ENCODE measurements at regions not wholly inside any gene's neighbourhood (a gene's known extent, or its start where the extent isn't known, plus 50 kb on each side); places are given as distances from the start of the nearest gene placed in this dataset.

GRCh38 chr15:69887553-69887952 lies 210.2 kb downstream of the TLE3 start:
- no peak for DNase-seq (ENCODE audit: low read depth, low spot score)

- DNase-seq (ENCODE audit: low read depth, low spot score): no peak
These were observed 209.3 kb downstream of the TLE3 start for GRCh38 chr15:69888406-69888805.

DNA sequence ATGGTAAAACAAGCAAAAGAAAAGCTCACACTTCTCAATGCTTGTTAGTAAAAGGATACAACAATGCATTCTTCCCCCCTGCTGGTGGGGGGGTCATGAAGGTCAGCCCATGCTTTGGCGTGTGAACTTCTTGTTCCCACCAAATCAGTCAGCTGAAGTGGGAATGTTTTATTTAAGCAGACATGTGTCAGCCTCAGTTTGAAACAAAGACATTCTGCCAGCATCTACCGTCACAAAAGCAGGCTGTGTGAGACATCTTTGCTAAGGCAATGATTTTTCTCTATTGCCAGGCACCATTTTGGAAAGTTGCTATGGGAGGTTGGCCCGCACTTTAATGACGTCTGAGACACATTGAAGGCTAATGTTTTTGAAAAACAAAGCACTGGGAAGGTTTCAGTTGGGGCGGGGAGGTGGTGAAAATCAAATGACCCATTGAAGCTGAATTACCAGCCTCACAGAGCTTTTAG lies 206.6 kb downstream of the TLE3 start:
- no peak for DNase-seq (ENCODE audit: low read depth, low spot score)

- DNase-seq (ENCODE audit: low read depth, low spot score): no peak
These were observed 206.1 kb downstream of the TLE3 start for GRCh38 chr15:69891606-69892005.

DNA sequence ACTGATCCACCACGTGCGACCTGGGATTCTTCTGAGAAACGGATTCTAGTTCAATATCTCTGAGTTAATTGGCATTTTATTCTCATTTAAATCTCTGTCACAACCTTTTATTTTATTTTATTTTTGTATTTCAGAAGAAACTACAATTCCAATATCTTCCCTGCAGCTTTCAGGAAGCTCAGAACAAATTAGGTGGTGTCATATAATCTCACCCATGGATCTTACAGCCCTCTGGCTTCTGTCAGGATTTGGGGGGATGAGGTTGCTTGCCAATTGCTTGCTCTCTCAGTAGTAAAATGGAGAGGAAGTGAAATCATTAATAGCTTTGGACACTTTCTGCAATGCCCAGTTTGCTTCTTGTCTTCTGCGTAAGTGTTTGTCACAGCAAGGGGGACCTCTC lies 205.4 kb downstream of the TLE3 start:
- no peak for DNase-seq (ENCODE audit: low read depth, low spot score)

- no peak for DNase-seq (ENCODE audit: low read depth, low spot score)
These were observed 204.6 kb downstream of the TLE3 start for GRCh38 chr15:69893086-69893485.

GRCh38 chr15:69893863-69894262 lies 203.9 kb downstream of the TLE3 start:
- DNase-seq (ENCODE audit: low read depth, low spot score): no peak

GRCh38 chr15:69895202-69895601 lies 202.5 kb downstream of the TLE3 start:
- no peak for DNase-seq (ENCODE audit: low read depth, low spot score)

DNA sequence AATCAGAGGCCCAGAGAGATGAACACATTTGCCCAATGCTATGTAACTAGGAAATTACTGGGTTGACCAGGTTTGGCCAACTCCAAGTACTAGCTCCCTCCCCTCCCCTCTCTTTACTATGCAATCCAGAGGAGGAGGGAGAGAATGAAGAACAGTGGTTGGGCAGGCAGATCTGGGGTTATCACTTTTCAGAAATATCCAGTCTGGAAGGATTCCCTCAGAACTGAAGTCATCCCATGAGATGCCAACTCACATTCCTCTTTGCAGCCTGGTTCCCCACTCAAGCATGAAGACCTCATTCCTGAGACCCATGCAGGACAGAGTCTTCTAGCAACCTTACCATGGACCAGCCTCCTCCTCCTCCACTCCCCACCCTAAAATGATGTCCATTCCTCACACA lies 201.1 kb downstream of the TLE3 start:
- no peak for DNase-seq (ENCODE audit: low read depth, low spot score)

DNA sequence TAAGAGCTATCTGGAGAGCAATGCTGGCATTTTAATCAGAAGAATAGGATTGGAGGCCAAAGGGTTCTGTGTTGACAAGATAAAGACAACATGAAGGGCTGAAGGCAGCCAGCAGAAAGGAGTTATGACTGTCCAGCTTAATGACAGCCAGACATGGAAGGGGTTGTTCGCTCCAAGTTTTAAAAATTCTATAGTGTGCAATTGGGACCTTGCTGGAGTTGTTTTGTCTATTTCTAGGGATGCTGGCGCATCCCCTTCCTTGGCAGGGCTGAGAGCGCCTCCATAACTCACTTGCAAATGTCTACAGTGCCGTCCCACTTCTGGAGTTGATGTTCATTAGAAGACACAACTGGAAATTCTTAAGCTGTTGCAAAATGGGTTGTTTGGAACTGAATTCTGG lies 200.7 kb downstream of the TLE3 start:
- DNase-seq (ENCODE audit: low read depth, low spot score): no peak

GRCh38 chr15:69897471-69898237 lies 200.1 kb downstream of the TLE3 start:
- DNase-seq (ENCODE audit: low read depth, low spot score): no peak

- no peak for DNase-seq (ENCODE audit: low read depth, low spot score)
These were observed 199.5 kb downstream of the TLE3 start for GRCh38 chr15:69898243-69898642.

GRCh38 chr15:69902414-69903062 lies 195.2 kb downstream of the TLE3 start:
- no peak for DNase-seq (ENCODE audit: low read depth, low spot score)

GRCh38 chr15:69903470-69904469 lies 193.9 kb downstream of the TLE3 start:
- no peak for DNase-seq (ENCODE audit: low read depth, low spot score)

DNA sequence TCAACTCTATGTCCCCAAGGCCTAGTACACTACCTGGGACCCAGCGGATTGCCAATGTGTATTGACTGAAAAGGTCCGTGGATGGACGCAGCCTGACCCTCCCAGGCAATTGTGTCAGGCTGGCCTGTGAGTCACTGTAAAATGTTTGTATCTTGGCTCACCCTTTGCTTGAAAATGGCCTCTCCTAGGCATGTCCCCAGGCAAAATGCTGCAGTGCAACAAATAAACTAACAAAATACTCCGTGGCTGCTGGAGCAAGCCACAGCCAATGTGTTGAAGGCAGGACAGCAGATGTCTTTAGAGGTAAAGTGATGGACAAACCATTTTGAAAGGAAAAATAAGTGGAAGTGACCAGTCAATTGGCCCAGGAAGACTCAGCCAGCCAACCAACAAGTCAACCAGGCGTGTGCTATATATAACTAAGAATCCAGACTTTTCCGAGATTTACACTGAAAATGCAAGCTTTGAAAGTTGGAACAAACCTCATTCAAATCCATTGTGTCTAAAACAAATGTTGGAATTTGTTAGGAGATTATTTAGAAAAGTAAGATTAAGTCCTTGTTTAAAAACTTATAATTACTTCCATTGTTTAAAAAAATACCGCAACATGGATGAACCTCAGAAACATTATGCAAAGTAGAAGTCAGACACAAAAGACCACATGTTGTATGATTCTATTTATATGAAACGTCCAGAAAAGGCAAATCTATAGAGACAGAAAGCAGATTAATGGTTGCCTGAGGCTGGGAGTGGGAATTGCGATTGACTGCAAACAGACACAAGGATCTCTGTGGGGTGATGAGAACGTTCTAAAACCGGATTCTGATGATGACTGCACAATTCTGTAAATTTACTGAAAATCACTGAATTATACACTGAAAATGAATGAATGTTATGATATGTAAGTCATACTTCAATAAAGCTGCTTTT lies 191.2 kb downstream of the TLE3 start:
- DNase-seq (ENCODE audit: low read depth, low spot score): no peak

DNA sequence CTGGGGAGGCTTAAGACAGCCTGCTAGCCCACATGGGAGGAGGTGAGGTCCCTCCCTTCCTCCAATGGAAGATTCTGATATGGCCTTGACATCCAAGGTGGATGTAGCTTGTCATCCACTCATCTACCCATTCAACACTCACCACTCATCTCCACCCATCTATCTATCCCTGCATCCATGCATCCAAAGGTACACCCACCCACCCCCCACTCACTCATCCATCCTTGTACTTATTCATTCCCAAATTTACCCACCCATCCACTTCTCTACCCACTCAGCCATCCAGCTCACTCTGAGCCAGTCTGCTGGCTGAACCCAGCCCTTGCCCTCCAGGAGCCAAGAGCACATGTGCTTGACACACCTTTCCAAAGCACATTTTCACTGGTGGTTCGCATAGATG lies 189.7 kb downstream of the TLE3 start:
- DNase-seq (ENCODE audit: low read depth, low spot score): no peak

DNA sequence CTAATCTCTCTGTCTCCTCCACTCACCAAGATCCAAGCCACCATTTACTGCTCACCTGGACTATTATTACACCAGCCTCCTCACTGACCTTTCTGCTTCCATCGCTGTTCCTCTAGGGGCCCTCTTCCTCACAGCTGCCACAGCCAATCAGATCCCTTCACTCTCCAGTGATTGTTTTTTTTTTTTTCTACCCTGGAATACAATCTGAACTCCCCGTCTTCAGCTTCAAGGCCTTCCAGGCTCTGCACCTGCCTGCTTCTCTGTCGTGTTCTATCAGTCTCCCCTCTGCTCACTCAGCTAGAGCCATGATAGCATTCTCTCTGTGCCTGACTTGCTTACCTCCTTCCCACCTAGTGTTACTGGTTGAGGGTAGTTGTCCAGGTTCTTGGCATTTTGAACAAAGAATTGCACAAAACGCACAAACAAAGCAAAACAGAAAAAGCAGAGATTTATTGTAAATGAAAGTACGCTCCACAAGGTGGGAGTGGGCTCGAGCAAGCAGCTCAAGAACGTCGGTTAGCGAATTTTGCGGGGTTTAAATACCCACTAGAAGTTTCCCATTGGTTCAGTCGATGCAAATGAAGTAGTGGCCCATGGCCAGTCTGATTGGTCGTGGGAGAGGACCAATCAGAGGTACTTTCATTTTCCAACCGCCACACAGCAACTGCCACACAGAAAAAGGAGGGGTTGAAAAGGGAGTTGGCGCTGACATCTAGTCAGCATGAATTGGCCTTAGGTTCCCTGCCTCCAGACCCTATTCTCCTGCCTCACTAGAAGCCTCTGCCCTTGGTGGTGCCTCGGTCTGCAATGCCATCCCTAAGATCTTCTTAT lies 188.9 kb downstream of the TLE3 start:
- no peak for DNase-seq (ENCODE audit: low read depth, low spot score)

- DNase-seq (ENCODE audit: low read depth, low spot score): no peak
These were observed 187.8 kb downstream of the TLE3 start for GRCh38 chr15:69909719-69910444.

DNA sequence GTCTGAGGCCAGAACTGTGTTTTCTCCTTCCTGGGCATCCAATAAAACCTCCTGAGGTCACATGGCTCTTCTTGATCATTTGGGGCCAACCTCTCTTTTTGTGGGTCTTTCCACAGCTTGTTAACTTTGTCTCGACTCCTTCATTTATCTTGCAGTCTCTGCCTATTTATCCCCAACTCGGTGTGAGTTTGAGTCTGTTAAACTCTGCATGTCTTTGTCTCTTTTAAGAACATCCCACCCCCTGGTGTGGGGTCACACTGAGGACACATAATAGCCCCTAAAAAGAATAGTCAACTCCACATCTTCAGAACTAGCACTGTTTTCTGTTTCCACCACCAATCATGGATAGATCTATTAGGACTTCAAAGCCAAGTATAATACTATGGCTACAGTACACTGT lies 187.2 kb downstream of the TLE3 start:
- DNase-seq (ENCODE audit: low read depth, low spot score): no peak

All from iPS DF 19.7 (cell line).